HG03571 (cell line): ENCODE measurements at regions not wholly inside any gene's neighbourhood (a gene's known extent, or its start where the extent isn't known, plus 50 kb on each side); places are given as distances from the start of the nearest gene placed in this dataset.
"Not testable (repeated sequence)": the region's sequence is repeated elsewhere in the genome, so short reads cannot be mapped to it uniquely, and the experiment has no call there.

Experiments
- ATAC-seq: cut with Tn5 transposase; IDR thresholded peaks from one replicate; pipeline ENCODE4 v1.9.1; 2021; ENCODE audit not compliant: unreplicated experiment

- no peak for ATAC-seq
These were observed 538.0 kb upstream of the SLC35B3 start for GRCh38 chr6:8973395-8973794.

GRCh38 chr6:8969747-8970146, 534.4 kb upstream of the SLC35B3 start:
- ATAC-seq: no peak

DNA sequence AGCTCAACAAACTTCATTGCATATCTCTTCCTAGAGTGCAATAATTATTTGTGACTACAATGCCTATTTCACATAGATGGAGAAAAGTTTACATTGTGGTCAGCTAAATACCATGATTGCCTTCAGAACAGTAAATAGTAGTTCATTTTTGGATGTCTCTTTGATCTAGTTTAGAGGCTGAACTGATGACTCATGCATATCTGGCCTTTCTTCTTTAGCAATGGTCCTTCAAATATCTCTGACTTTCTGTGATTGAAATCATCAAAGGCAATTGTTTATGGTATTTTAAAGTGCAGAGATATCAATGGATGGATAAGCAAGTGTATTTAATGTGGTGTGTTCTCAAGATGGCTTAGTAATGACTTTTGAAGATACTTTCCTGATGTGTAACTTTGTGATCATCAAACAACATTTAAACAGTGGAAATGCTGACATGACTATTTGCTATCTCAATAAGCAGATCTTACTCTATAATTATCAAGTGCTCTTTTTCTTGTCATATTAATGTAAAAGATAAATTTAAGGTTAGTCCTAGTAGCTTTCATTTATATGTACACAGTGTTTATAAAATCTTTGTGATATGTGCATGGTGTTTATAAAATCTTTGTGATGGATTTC, 523.7 kb upstream of the SLC35B3 start:
- ATAC-seq: no peak

DNA sequence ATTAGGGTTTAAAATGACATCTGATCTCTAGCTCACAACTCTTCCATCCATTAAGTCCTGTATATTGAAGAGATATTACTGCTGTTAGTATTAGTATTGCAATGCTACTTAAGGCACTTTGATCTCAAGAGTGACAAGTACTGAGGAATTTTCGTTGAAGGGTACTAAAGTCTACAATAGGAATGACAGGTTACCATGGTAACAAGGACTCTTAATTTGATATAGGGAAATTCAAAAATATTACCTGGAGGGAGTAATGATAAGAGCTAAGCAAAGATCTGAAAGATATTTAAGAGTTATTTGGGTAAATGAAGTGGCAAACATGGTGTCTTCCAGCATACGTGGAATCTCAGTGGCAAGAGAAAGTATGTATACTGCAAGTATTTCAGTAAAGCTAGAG, 518.0 kb upstream of the SLC35B3 start:
- no peak for ATAC-seq

- ATAC-seq: no peak
These were observed 513.4 kb upstream of the SLC35B3 start for GRCh38 chr6:8948733-8949132.

GRCh38 chr6:8947900-8948299, 512.6 kb upstream of the SLC35B3 start:
- ATAC-seq: no peak

DNA sequence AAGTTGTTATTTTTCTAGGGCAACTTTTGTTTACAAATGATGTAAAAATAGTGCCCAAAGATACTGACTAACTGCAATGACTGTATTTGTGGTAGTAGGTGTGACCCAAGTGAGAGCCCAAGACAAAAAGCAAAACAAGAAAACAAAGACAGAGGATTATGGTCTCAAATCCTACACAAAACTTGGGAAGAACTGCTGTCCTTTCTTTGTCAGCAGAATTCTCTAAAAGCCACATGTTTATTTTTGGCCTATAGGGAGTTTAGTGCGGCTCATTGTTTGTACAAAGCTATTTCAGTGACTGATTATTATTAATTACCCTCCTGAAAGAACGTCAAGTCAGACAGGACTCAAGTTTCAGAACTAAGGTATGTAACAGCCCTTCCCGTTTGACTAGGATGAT, 509.2 kb upstream of the SLC35B3 start:
- no peak for ATAC-seq

GRCh38 chr6:8943073-8943472, 507.7 kb upstream of the SLC35B3 start:
- no peak for ATAC-seq

GRCh38 chr6:8941577-8941976, 506.2 kb upstream of the SLC35B3 start:
- ATAC-seq: no peak

DNA sequence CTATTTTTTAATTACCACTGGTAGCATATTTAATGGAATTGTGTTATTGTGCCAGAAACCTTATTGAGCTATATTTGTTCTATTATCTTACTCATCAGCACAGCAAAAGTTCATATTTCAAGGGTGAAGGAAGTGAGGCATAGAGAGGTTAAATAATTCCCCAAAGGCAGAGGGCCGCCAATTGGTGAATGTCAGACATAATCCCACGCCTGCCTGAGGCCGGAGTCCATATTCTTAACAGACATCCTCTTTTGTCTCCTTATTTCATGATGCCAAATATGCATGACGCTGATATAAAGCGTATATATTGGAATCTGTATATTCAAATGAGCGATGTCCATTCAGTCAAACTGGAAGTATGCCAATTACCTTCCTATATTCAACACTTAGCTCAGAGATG, 505.0 kb upstream of the SLC35B3 start:
- no peak for ATAC-seq

DNA sequence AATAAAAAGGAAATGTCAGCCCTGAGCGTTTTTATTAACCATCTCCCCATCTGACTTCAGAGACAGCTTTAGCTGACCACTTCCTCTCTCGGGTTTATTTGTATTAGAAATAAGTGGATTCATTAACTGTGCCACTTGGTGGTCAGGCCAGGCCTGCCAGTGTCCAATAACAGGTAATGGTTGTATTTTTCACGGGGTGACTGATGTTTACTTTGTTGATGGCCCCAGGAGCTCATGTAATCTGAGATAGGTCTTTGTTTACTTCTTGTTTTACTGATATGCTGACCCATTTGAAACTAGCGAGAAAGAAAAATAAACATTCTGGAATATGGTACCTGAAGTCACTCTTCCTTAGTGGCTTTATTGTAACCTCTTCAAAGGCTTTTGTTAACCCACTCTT, 504.3 kb upstream of the SLC35B3 start:
- no peak for ATAC-seq

DNA sequence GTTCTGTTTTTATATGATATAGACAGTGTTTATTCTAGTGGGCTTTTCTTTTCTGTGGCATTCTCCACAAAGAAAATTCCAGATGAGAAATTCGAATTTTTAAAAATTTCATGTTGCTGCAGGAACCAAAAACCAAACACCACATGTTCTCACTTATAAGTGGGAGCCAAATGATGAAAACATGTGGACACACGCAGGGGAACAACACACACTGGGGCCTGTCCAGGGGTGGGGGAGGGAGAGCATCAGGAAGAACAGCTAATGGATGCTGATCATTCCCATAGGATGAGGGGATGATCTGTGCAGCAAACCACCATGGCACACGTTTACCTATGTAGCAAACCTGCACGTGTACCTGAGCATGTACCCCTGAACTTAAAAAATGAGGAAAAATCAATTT, 499.0 kb upstream of the SLC35B3 start:
- no peak for ATAC-seq

DNA sequence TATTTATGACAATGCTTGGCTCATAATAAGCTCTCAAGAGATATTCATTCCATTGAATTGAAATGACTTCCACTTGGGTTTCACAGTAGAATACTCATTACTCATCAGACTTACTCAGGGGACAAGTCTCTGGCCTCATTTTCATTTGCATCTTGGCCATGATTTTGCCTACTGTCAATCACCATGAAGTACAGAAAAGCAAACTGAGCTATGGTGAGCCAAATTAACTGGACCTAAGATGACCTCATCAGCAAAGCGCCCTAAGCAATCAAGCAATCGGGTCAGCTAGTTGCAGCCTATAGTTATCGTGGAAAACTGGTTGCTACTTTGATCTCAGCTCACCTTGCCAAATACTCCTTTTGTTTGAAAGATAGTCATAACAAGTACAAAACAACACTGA, 494.7 kb upstream of the SLC35B3 start:
- no peak for ATAC-seq

DNA sequence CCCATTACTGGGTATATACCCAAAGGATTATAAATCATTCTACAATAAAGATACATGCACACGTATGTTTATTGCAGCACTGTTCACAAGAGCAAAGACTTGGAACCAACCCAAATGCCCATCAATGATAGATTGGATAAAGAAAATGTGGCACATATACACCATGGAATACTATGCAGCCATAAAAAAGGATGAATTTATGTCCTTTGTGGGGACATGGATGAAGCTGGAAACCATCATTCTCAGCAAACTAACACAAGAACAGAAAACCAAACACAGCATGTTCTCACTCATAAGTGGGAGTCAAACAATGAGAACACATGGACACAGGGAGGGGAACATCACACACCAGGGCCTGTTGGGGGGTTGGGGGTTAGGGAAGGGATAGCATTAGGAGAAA, 484.9 kb upstream of the SLC35B3 start:
- ATAC-seq: not testable (repeated sequence)

- no peak for ATAC-seq
These were observed 482.9 kb upstream of the SLC35B3 start for GRCh38 chr6:8918196-8918595.

- ATAC-seq: no peak
These were observed 479.4 kb upstream of the SLC35B3 start for GRCh38 chr6:8914700-8915099.

- no peak for ATAC-seq
These were observed 473.3 kb upstream of the SLC35B3 start for GRCh38 chr6:8908638-8909037.

DNA sequence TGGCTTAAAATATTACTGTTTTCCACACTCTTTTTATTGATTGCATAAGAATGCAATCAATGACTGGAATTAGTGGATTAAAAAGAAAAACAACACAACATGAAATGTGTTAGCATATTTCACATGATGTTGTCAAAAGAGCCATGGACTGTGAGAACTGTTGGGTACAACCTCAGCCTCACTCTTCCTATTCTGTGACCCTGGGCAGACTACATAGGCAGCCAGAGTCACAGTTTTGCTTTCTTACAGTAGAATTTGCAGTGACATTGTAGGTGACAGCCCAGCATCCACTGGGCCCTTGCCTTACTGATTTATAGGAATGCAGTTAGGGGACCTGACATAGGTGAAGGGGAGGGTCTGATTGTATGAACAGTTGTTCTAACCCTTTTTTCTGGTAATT, 471.4 kb upstream of the SLC35B3 start:
- no peak for ATAC-seq

GRCh38 chr6:8905757-8906156, 470.4 kb upstream of the SLC35B3 start:
- ATAC-seq: no peak

GRCh38 chr6:8904754-8905153, 469.4 kb upstream of the SLC35B3 start:
- ATAC-seq: no peak

DNA sequence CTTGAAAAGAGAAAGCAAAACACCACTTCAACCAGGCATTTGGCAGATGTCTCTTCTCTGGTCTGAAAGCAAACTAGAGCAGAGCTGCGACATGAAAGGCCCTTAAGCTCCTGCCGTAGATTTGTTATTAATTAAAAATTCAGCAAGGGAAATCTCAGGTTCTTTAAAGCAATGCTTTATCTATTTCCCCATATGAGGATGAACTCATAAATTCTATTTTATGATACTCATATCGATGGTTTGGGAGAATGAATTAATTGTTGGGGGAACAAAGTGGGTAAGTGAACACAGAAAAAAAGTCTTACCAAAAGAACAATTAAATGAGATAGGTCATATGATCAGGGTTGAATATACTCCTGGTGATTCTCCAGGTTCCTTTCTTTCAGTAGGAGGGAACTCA, 464.7 kb upstream of the SLC35B3 start:
- ATAC-seq: no peak

DNA sequence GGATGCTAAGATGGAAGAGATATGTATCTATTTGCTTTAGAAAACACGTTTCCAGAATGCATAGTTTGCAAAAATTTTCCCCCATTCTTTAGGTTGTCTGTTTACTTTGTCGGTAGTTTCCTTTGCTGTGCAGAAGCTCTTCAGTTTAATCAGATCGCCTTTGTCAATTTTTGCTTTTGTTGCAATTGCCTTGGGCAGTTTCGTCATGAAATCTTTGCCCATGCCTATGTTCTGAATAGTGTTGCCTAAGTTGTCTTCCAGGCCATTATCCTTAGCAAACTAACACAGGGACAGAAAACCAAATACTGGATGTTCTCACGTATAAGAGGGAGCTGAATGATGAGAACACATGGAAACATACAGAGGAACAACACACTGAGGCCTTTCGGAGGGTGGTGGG, 454.2 kb upstream of the SLC35B3 start:
- no peak for ATAC-seq

- ATAC-seq: no peak
These were observed 453.1 kb upstream of the SLC35B3 start for GRCh38 chr6:8888468-8888867.

DNA sequence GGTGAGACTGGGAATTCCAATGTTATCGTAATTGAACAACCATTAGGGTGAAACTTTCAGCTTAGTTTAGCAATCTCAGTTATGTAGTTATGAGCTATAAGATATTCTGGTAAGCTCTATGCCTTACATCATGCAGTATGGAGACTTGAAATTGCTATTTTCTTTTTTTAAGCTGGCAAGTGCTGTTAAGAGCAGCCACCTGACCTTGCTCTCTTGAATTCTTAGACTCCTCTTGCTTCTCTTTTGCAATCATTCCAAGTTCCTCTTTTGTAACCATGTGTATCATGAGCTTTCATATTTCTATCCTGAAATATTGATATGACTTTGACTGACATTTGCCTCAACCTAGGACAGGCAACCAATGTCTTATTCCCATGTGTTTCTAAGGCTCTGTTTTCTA, 446.3 kb upstream of the SLC35B3 start:
- ATAC-seq: no peak
